GM18951 (cell line): ENCODE measurements at regions not wholly inside any gene's neighbourhood (a gene's known extent, or its start where the extent isn't known, plus 50 kb on each side); places are given as distances from the start of the nearest gene placed in this dataset.

ENCODE experiments used
- POLR2A ChIP-seq: IDR thresholded peaks from 4 replicates; pipeline ENCODE4 v1.6.1; 2011; ENCODE audit warnings: mild to moderate bottlenecking; ENCODE audit not compliant: insufficient read length, insufficient read depth; ENCODE audit errors: extremely low read depth
- in situ Hi-C: fragments of 300-500 bp; cut with MboI; formaldehyde crosslinking; loops from one replicate; pipeline ENCODE4 v1.12.0; 2022; ENCODE audit warnings: low sequenced_read_pairs, mixed read lengths, inconsistent platforms; ENCODE audit not compliant: unreplicated experiment

DNA sequence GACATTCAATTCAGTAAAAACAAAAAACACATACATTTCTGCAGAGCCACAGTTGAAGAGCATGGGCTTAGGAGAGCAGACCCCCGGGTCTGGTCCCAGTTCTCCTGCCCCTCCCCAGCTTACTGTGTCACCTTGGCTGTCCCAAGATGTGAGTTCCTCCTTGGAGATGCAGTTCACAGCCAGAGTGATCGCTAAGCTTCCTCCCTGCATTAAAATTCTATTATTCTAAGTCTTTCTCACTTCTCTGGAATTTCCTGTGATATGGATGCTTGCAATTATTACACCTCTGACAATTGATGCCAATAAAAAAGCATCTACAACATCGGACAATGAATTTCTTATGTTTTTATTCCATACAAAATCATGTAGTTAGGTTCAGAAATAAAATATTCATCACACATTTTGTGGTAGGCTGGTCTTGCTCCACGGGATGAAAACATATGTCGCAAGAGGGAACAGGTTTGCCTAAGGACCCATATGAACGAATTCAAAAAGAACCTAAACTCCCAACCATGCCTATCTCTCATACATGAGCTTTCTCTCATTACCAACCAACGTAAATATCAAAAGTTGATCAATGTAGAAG, 328.5 kb upstream of the RUNX1 start:
- no peak for TF ChIP-seq POLR2A
- in situ Hi-C loops: no loop called here

- in situ Hi-C loops: no loop called here
- no peak for TF ChIP-seq POLR2A
These were observed 327.5 kb upstream of the RUNX1 start for GRCh38 chr21:35376406-35377135.

GRCh38 chr21:35375115-35375514, 326.0 kb upstream of the RUNX1 start:
- TF ChIP-seq POLR2A: no peak
- in situ Hi-C loops: no loop called here

DNA sequence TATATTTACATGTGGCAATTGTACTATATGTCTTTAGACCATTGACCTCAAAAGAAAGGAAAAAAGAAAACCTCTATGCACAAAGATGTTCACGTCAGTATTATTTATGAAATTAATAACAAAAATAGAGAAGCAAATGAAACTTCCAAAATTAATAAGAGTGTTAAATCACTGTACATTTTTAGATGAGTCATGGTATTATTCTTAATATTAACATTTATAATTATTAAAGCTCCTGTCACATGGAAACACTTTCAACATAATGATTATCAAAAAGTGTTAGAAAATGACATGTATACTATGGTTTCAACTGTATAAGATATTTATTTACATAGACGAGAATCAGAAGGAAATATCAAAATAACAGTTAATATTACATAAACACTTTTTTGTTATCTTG, 324.9 kb upstream of the RUNX1 start:
- in situ Hi-C loops: no loop called here

DNA sequence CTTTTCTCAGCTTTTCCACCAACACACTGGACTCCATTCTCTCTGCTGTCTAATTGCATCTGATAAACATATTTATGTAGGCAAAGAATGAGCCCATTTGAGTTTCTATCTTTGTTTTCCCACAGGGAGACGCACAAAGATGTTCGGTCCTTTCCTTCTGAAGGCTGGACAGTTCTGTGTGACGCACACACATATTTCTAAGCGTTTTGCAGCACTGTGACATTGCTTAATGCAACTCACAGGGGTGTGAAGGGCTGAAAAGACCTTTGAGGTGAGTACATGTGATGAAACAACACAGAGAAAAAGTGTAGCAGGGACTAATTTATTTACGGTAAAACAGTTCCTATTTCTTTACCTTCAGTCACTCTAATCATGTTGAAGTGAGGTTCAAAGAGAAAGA, 323.1 kb upstream of the RUNX1 start:
- TF ChIP-seq POLR2A: no peak
- in situ Hi-C loops: no loop called here

More for the DNA sequence above, 324.9 kb upstream of the RUNX1 start:
- TF ChIP-seq POLR2A: no peak

GRCh38 chr21:35370671-35371070, 321.6 kb upstream of the RUNX1 start:
- TF ChIP-seq POLR2A: no peak
- in situ Hi-C loops: no loop called here

- no peak for TF ChIP-seq POLR2A
- in situ Hi-C loops: no loop called here
These were observed 321.0 kb upstream of the RUNX1 start for GRCh38 chr21:35370071-35370470.

DNA sequence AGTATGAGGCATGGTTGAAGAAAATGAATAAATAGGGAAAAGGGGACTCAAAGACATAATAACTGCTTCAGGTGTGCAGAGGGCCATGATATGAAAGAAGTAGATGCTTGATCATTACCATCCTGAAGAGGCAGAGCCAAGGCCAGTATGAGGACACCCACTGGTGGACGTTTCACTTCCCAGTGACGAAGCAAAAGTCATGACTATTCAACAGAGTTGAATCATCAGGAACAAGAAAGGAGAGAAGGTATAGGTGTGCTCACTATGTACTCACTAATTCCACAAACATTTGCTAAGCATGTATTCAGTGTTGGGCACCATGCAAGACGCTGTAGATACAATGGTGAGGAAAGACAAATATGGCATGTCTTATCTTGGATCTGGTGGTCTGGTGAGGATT, 319.2 kb upstream of the RUNX1 start:
- in situ Hi-C loops: no loop called here
- no peak for TF ChIP-seq POLR2A

GRCh38 chr21:35367553-35367952, 318.5 kb upstream of the RUNX1 start:
- in situ Hi-C loops: no loop called here
- TF ChIP-seq POLR2A: no peak

DNA sequence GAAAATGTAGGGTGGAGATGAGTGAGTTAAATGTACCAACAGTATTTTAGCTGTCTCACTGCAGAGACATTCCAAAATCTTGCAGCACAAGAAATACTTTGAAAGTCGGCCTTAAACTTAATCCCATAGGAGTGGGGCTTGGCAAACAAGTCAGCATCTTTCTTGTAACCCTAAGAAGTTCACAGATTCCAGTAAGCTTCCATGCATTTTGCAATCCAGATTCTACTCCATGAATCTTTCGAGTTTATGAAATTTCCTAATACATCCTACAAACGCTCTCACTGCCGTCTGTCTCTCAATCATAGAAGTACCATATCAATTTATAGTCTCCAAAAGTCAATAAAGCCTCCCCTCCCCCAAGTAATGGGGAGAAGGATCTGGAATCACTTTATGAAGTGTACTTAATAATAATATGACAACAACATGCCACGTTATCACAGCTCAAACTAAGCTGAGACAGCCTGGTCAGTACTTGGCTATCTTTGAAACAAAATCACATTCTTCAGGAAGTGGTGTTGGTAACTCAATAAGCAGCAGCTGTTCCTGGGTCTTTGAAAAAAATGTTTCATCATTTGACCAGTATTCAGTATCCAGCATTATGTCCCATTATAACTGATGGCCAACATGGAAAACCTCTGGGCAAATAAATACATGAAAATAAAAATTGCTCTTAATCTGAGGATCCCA, 317.4 kb upstream of the RUNX1 start:
- in situ Hi-C loops: no loop called here

GRCh38 chr21:35363458-35363857, 314.4 kb upstream of the RUNX1 start:
- in situ Hi-C loops: no loop called here
- TF ChIP-seq POLR2A: no peak

More for the DNA sequence above, 317.4 kb upstream of the RUNX1 start:
- TF ChIP-seq POLR2A: no peak

DNA sequence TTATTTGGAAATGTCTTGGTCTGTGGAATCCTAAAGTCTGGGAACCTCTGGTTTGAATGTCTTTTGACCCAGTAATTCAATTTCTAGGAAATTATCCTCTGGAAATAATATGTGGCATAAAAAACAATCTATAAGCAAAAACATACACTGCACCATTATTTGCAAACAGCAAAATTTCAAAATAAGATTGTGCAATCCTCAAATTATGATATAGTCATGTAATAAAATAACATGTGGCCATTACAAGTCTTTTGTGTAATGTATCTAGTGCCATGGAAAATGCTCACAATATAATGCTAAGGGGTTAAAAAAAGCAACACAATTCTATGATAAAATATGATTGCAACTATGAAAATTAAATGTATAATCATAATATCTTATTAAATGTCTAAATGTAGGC, 312.9 kb upstream of the RUNX1 start:
- in situ Hi-C loops: no loop called here
- no peak for TF ChIP-seq POLR2A

GRCh38 chr21:35360870-35361570, 311.9 kb upstream of the RUNX1 start:
- no peak for TF ChIP-seq POLR2A
- in situ Hi-C loops: no loop called here
